Kidney (tissue), 13 donors: ENCODE measurements at regions not wholly inside any gene's neighbourhood (a gene's known extent, or its start where the extent isn't known, plus 50 kb on each side); places are given as distances from the start of the nearest gene placed in this dataset.
"Not testable (repeated sequence)": the region's sequence is repeated elsewhere in the genome, so short reads cannot be mapped to it uniquely, and the experiment has no call there.

Source experiments
- DNase-seq, 5 donors: peaks; one replicate each; pipeline ENCODE4 v3.0.0-alpha.2; 2013 to 2020
- FAIRE-seq: peaks from 2 replicates; lab custom pipeline; 2012; peaks lifted over from hg19 to GRCh38; lab: Jason Lieb, UNC
- H3K27ac ChIP-seq, 2 donors: one replicate each; pipeline ENCODE4 v1.7.0; 2013; ENCODE audit warnings: low read depth in 2 of 2, low read length in 2 of 2, inconsistent platforms in 1 of 2
- H3K27me3 ChIP-seq: one replicate; pipeline ENCODE4 v1.7.1; 2013; ENCODE audit warnings: low read length, inconsistent platforms; ENCODE audit not compliant: control insufficient read depth, insufficient read depth
- H3K36me3 ChIP-seq, 3 donors: one replicate each; pipeline versions ENCODE4 v1.7.0 to v1.7.1; 2013; ENCODE audit warnings: low read length in 3 of 3, control low read depth in 1 of 3, inconsistent platforms in 1 of 3; ENCODE audit not compliant: insufficient read depth in 3 of 3, control insufficient read depth in 2 of 3
- H3K4me1 ChIP-seq, 3 donors: one replicate each; pipeline versions ENCODE4 v1.7.0 to v1.7.1; 2013; ENCODE audit warnings: low read length in 3 of 3, inconsistent platforms in 1 of 3, low read depth in 1 of 3; ENCODE audit not compliant: control insufficient read depth in 2 of 3, insufficient read depth in 2 of 3
- H3K4me3 ChIP-seq, 3 donors: one replicate each; pipeline versions ENCODE4 v1.7.0 to v1.8.1; 2013; ENCODE audit warnings: low read length in 3 of 3, control low read depth in 1 of 3, inconsistent platforms in 1 of 3
- H3K9ac ChIP-seq, 3 donors: one replicate each; pipeline versions ENCODE4 v1.7.0 to v1.7.1; 2013; ENCODE audit warnings: low read length in 3 of 3, control low read depth in 1 of 3, inconsistent platforms in 1 of 3
- H3K9me3 ChIP-seq, 3 donors: one replicate each; pipeline versions ENCODE4 v1.7.0 to v1.7.1; 2013; ENCODE audit warnings: low read length in 3 of 3, control low read depth in 1 of 3, inconsistent platforms in 1 of 3; ENCODE audit not compliant: control insufficient read depth in 2 of 3, insufficient read depth in 1 of 3
- CTCF ChIP-seq: IDR thresholded peaks from 3 replicates; pipeline ENCODE4 v1.5.1; 2012; ENCODE audit warnings: mild to moderate bottlenecking, moderate library complexity, borderline replicate concordance; ENCODE audit not compliant: insufficient read depth; ENCODE audit errors: extremely low read depth
- intact Hi-C: fragments of 100-400 bp; cut with DNase I; formaldehyde crosslinking; loops from one replicate; pipeline ENCODE4 v1.11.1; 2022
- donor health status: control.
- donor health status: control.
- donor health status: control.
- donor health status: control.
- donor health status: control.
- donor health status: DM: yes; HTN: yes; CAD: no.
- donor health status: Normal renal cell carcinoma (clear cell type).

DNA sequence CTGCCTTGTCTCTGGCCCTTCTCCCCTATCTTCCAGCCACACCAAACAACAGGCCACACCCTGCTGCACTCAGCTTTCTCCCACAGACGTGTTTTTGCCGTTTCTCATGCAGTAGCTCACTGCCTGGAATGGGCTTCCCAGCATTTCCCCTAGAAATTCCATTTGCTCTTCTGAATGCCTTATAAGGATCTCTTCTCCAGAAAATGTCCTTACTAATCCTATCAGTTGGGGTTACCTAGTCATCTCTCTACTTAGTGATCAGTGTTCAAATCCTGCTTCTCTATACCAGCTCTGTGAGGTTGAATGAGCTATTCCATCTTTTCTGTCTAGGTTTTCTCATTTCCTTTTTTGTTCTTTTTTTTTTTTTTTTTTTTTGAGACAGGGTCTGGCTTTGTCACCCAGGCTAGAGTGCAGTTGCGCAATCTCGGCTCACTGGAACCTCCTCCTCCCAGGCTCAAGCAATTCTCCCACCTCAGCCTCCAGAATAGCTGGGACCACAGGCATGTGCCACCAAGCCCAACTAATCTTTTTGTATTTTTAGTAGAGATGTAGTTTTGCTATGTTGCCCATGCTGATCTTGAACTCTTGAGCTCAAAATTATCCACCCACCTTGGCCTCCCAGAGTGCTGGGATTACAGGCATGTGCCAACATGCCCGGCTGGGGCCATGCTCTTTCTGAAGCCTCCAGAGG is 98.2 kb upstream of the CHD2 start:
- no peaks in the 10 kb centered on the region for H3K36me3 ChIP-seq
- no peak for FAIRE-seq
- DNase-seq: no peak
- peaks cover 0 to 5% (median 3%) of the 10 kb centered on the region in 3 donors for H3K4me1 ChIP-seq
- intact Hi-C loops: no loop called here
- H3K9me3 ChIP-seq: no peaks in the 10 kb centered on the region
- H3K27ac ChIP-seq: no peak overlapping the region
- TF ChIP-seq CTCF: no peak
- H3K9ac ChIP-seq: no peak overlapping the region
- H3K4me3 ChIP-seq: no peak overlapping the region
- H3K27me3 ChIP-seq: no peaks in the 10 kb centered on the region

- Histone ChIP-seq H3K4me3 (no peak overlapping the region), H3K27me3 (no peaks in the 10 kb centered on the region), H3K4me1 (peaks cover 0 to 5% (median 4%) of the 10 kb centered on the region in 3 donors), H3K27ac (peak overlapping the region in 1 of 2 donors; percentile 77), H3K36me3 (no peaks in the 10 kb centered on the region), H3K9me3 (no peaks in the 10 kb centered on the region), H3K9ac (no peak overlapping the region)
- DNase-seq (no peak), FAIRE-seq (no peak)
- TF ChIP-seq CTCF: no peak
- intact Hi-C loops: no loop called here
Observed at GRCh38 chr15:92803536-92803851, 96.6 kb upstream of the CHD2 start.

GRCh38 chr15:92803852-92804609 is 96.1 kb upstream of the CHD2 start:
- Histone ChIP-seq H3K27ac (peak overlapping the region; percentile 45 to 77), H3K36me3 (no peaks in the 10 kb centered on the region), H3K9ac (no peak overlapping the region), H3K9me3 (no peaks in the 10 kb centered on the region), H3K4me1 (peaks cover 0 to 5% (median 4%) of the 10 kb centered on the region in 3 donors), H3K4me3 (no peak overlapping the region), H3K27me3 (no peaks in the 10 kb centered on the region)
- no peak for TF ChIP-seq CTCF
- DNase-seq: peak in 1 of 5 donors; percentile 91
- intact Hi-C loops: no loop called here
- no peak for FAIRE-seq

DNA sequence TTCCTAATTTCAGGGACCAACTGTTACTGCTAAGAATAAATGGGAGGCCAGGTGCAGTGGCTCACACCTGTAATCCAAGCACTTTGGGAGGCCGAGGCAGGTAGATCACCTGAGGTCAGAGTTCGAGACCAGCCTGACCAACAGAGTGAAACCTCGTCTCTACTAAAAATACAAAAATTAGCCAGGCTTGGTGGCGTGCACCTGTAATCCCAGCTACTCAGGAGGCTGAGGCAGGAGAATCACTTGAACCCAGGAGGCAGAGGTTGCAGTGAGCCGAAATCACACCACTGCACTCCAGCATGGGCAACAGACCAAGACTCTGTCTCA is 95.6 kb upstream of the CHD2 start:
- H3K27me3 ChIP-seq, intact Hi-C loops, H3K4me1 ChIP-seq, H3K9ac ChIP-seq, DNase-seq, FAIRE-seq, H3K4me3 ChIP-seq, H3K36me3 ChIP-seq, H3K9me3 ChIP-seq: not testable (repeated sequence)
- peak overlapping the region in 1 of 2 donors; percentile 77 for H3K27ac ChIP-seq
